HUES6 (cell line): ENCODE measurements at regions not wholly inside any gene's neighbourhood (a gene's known extent, or its start where the extent isn't known, plus 50 kb on each side); places are given as distances from the start of the nearest gene placed in this dataset.

Experiments
- H3K27ac ChIP-seq: 2 replicates; pipeline ENCODE4 v1.7.0; 2013; ENCODE audit warnings: low read depth, mild to moderate bottlenecking, low read length, inconsistent platforms
- H3K27me3 ChIP-seq: 2 replicates; pipeline ENCODE4 v1.6.1; 2013; ENCODE audit warnings: low read length; ENCODE audit not compliant: control insufficient read depth, insufficient read depth
- H3K36me3 ChIP-seq: 2 replicates; pipeline ENCODE4 v1.6.1; 2013; ENCODE audit warnings: low read length; ENCODE audit not compliant: control insufficient read depth, insufficient read depth
- H3K4me1 ChIP-seq: 2 replicates; pipeline ENCODE4 v1.6.1; 2013; ENCODE audit warnings: low read length; ENCODE audit not compliant: control insufficient read depth, insufficient read depth
- H3K4me3 ChIP-seq: 2 replicates; pipeline ENCODE4 v1.5.1; 2013; ENCODE audit warnings: low read depth, low read length
- H3K9ac ChIP-seq: one replicate; pipeline ENCODE4 v1.6.1; 2013; ENCODE audit warnings: mild to moderate bottlenecking, low read length
- H3K9me3 ChIP-seq: 2 replicates; pipeline ENCODE4 v1.6.1; 2013; ENCODE audit warnings: low read depth, low read length; ENCODE audit not compliant: control insufficient read depth, insufficient read depth

DNA sequence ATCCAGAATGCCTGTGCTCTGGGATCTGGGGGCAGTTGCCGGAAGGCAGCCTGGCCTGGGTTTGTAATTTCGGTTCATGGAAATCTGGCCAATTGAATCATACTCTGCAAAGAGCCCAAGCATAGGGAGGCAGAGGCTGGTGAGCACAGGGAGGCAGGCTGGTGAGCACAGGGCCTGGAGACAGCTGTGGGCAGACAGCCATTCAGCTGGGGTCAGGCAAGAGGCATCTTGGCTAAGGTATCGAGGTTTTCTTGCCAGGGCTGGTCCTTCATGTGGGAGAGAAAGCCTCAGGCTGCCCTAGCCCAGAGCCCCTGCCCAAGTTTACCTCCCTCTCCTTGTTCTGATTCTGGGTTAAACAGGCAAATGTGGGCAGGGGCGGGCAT lies 63.7 kb upstream of the BAIAP2L1 start:
- Histone ChIP-seq H3K9me3 (peaks cover 22% of the 10 kb centered on the region), H3K9ac (no peak overlapping the region), H3K27ac (no peak overlapping the region), H3K27me3 (peaks cover 9% of the 10 kb centered on the region; the same call in 1 of the 2 replicates), H3K4me3 (no peak overlapping the region), H3K4me1 (no peaks in the 10 kb centered on the region), H3K36me3 (no peaks in the 10 kb centered on the region)

DNA sequence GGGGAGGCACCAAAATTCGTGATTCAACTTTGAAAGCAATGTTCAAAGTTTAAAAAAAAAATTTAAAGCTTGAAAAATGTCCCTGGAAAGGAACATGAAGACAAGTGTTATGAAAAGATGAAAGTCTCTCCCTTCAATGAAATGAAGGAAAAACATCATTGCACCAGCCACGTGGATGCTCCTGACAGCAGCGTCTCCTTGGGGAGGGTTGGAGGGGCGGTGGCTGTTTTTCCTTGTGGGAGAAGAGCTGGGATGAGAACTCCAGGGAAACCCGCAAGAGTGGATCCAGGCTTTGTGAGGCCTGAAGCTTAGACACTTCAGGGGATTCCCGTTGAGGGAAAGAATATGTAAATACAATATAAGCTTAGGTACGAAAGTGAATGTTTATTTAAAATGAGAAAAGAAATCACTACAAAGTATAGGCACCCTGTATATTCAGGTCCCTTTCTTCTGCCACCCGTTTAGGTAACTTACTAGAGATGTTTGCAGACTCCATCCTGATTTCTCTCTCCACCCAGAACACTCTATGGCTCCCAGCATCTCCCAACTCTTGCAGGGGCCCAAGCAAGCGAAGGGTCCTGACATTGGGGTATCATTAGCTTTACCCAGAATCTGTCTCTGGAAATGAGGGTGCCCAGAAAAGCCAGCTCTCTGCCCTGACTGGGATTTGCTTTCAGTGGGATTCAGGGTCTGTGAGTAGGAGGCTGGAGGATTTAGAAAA lies 63.1 kb upstream of the BAIAP2L1 start:
- Histone ChIP-seq H3K9ac (no peak overlapping the region), H3K4me3 (no peak overlapping the region), H3K36me3 (no peaks in the 10 kb centered on the region), H3K4me1 (peaks cover 4% of the 10 kb centered on the region; the same call in 1 of the 2 replicates), H3K9me3 (peaks cover 16% of the 10 kb centered on the region), H3K27ac (no peak overlapping the region), H3K27me3 (peaks cover 4% of the 10 kb centered on the region; the same call in 1 of the 2 replicates)

DNA sequence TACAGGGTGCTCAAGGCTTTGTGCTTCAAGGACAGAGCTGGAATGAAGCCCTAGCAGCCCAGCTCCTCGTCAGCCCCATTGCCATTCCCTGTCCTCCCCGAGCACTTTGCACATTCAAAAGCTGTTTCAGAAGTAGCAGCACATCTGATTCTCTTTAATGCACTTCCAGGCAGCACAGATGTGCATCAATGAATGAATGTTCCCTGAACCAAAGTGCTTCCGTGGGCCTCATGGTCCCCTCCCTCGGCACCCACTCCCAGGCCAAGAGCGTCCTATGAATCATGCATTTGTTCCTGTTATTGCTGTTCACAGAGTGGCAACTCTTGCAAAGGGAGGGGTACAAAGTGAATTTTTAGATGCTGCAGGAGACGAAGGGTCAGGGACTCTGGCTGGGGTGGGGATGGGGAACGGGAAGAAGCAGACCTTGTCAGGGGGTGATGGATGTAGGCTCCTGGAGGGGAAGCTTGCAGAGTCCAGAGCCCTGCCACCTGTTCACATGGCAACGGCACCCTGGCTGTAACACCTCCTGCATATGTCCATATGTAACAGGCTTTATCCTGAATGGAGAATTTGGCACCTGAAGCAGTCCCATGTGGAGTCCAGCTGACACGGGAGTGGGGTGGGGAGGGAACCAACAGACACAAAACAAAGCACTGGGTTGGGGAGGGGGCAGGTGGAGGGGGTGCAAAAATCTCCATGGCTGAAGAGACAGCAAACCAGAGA lies 62.2 kb upstream of the BAIAP2L1 start:
- H3K27me3 ChIP-seq: no peaks in the 10 kb centered on the region; the same call in 1 of the 2 replicates
- no peak overlapping the region for H3K27ac ChIP-seq
- peaks cover 4% of the 10 kb centered on the region; the same call in 1 of the 2 replicates for H3K4me1 ChIP-seq
- no peak overlapping the region for H3K9ac ChIP-seq
- no peak overlapping the region for H3K4me3 ChIP-seq
- peaks cover 12% of the 10 kb centered on the region for H3K9me3 ChIP-seq
- H3K36me3 ChIP-seq: no peaks in the 10 kb centered on the region

DNA sequence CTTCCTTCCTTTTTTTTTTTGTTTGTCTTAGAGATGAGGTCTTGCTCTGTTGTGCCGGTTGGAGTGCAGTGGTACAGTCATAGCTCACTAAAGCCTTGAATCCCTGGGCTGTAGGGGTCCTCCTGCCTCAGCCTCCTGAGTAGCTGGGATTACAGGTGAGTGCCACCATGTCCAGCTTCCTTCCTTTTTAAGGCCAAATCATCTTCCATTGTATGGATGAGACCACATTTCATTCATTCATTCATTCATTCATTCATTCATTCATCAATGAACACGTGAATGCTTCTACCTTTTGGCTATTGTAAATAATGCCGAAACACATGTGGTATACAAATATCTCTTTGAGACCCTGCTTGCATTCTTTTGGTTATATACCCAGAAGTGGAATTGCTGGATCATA lies 60.0 kb upstream of the BAIAP2L1 start:
- Histone ChIP-seq H3K4me1 (peaks cover 4% of the 10 kb centered on the region; the same call in 1 of the 2 replicates), H3K36me3 (no peaks in the 10 kb centered on the region), H3K9me3 (peaks cover 7% of the 10 kb centered on the region), H3K4me3 (no peak overlapping the region), H3K9ac (no peak overlapping the region), H3K27ac (no peak overlapping the region), H3K27me3 (no peaks in the 10 kb centered on the region; the same call in 1 of the 2 replicates)

DNA sequence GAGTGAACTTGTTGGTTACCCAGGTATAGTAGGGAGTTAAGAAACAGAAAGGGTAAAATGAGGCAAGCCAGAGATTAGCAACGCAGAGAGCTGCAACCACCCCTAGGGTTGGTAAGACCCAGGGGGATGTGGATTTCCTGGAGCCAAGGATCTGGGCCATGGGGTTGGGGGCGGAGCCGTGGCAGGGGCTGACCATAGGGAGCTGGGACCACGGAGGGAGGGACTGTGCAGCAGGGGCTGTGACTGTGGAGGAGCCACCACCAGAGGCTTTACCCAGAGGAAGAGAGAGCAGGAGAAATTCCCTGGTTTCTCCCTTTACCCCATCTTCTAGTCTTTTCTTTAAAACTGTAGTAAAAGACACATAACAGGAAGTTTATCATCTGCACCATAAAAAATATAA lies 58.6 kb upstream of the BAIAP2L1 start:
- Histone ChIP-seq H3K9ac (no peak overlapping the region), H3K4me3 (no peak overlapping the region), H3K4me1 (peaks cover 4% of the 10 kb centered on the region; the same call in 1 of the 2 replicates), H3K27me3 (no peaks in the 10 kb centered on the region), H3K27ac (no peak overlapping the region), H3K36me3 (no peaks in the 10 kb centered on the region), H3K9me3 (peaks cover 7% of the 10 kb centered on the region)

DNA sequence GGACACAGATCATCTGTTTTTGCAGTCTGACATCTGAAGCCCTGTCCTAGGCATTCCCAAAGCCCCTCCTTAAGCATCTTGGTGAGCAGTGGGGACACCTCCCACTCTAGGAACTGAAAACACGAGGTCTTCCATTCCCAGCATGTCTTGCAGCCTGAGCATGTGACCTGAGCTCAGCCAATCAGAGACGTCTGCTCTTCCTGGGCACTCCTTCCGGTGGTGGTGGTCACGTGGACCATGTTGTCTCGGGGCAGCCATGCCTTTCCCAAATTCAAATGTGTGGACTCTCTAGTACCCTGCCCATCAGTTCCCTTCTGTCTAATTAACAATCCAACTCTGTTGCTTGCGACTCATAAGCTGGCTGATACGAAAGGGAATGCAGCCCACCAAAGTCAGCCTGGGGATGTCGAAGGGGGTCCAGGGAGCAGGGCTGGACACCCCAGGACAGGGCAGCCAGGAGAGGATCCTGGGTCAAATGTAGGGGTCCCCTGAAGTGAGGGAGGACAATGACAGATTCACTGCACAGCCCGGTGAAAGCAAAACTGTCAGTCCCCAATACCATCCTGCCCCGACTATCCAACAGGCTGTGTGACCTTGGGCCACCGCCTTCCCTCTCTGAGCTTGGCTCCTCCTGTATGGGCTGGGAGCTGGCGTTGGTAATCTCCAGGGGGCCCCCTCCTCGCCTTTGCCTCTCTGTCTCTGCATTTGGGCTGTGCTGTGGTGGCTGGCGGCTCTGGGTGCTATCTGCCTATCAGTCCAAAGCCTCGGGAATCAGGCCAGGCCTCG lies 57.4 kb upstream of the BAIAP2L1 start:
- peaks cover 7% of the 10 kb centered on the region for H3K9me3 ChIP-seq
- H3K27ac ChIP-seq: no peak overlapping the region
- no peak overlapping the region for H3K9ac ChIP-seq
- no peaks in the 10 kb centered on the region for H3K36me3 ChIP-seq
- H3K27me3 ChIP-seq: no peaks in the 10 kb centered on the region
- H3K4me3 ChIP-seq: no peak overlapping the region
- peaks cover 4% of the 10 kb centered on the region; the same call in 1 of the 2 replicates for H3K4me1 ChIP-seq

DNA sequence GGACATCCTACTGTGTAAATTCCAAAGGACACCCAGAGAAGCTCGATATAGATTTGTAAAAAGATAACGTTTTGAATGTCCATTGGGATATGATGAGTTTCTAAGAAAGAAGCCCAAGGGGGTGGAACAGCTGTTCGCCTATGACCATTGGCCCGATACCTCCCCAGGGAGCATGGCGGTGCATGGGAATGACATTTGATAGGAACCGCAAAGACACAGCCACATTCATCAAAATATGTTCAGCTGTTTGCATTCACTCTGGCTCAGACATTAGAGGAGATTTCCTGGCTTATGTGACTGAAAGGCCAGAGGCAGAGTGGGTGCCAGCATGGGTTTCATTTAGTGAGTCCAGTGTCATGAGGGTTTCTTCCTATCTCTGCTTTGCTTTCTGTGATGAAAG lies 56.0 kb upstream of the BAIAP2L1 start:
- no peaks in the 10 kb centered on the region for H3K36me3 ChIP-seq
- H3K27me3 ChIP-seq: no peaks in the 10 kb centered on the region
- H3K9me3 ChIP-seq: peaks cover 2% of the 10 kb centered on the region; the same call in 1 of the 2 replicates
- H3K27ac ChIP-seq: no peak overlapping the region
- H3K9ac ChIP-seq: no peak overlapping the region
- no peak overlapping the region for H3K4me3 ChIP-seq
- H3K4me1 ChIP-seq: peaks cover 4% of the 10 kb centered on the region; the same call in 1 of the 2 replicates

DNA sequence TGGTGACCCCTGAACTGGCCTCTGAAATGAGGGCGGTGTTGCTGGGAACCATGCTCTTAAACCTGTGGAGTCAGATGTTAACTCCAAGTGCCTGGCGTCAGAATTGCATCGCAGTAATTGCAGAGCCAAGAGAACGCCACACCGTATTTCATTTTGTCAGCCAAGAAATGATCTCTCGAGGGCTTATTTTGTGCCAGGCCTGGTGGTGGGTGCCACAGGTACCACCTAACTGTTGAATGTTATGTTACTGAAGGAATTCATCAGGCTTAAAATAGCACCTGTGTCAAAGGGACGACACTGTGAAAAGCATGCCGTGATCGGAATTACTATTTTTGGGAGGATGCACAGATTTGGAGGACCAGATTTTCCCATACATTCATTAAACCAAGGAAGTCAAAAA lies 51.9 kb upstream of the BAIAP2L1 start:
- Histone ChIP-seq H3K9me3 (peaks cover 6% of the 10 kb centered on the region; the same call in 1 of the 2 replicates), H3K9ac (no peak overlapping the region), H3K27ac (no peak overlapping the region), H3K4me3 (no peak overlapping the region), H3K36me3 (no peaks in the 10 kb centered on the region), H3K4me1 (no peaks in the 10 kb centered on the region), H3K27me3 (no peaks in the 10 kb centered on the region)
